Peyer's patch (tissue), 4 donors: ENCODE measurements at regions not wholly inside any gene's neighbourhood (a gene's known extent, or its start where the extent isn't known, plus 50 kb on each side); places are given as distances from the start of the nearest gene placed in this dataset.

Experiments used
- DNase-seq, 3 donors: peaks; one replicate each; pipeline ENCODE4 v3.0.0-alpha.2; 2017 to 2019
- H3K27ac ChIP-seq, 4 donors: fragments of 200-600 bp; sonication (generic); one replicate each; pipeline ENCODE4 v1.5.1; 2016 to 2019
- H3K27me3 ChIP-seq, 2 donors: fragments of 200-600 bp; sonication (generic); one replicate each; pipeline ENCODE4 v1.5.1; 2019
- H3K36me3 ChIP-seq, 3 donors: fragments of 200-600 bp; sonication (generic); one replicate each; pipeline ENCODE4 v1.5.1; 2016 to 2019
- H3K4me1 ChIP-seq, 4 donors: fragments of 200-600 bp; sonication (generic); one replicate each; pipeline ENCODE4 v1.5.1; 2016 to 2019
- H3K4me3 ChIP-seq, 4 donors: fragments of 200-600 bp; sonication (generic); 1 replicate in 3 of 4; 2 replicates in 1 of 4; pipeline ENCODE4 v1.5.1; 2016 to 2019; ENCODE audit warnings: mild to moderate bottlenecking in 1 of 4
- H3K9me3 ChIP-seq, 4 donors: fragments of 200-600 bp; sonication (generic); one replicate each; pipeline ENCODE4 v1.5.1; 2016 to 2019; ENCODE audit warnings: mild to moderate bottlenecking in 1 of 4
- CTCF ChIP-seq, 6 experiments: fragments of 450-650 bp in 4 of 6; fragments of 200-600 bp in 2 of 6; sonication (generic) in 1 of 6; IDR thresholded peaks; one replicate each; pipeline ENCODE4 v1.5.1; 2017 to 2019; ENCODE audit warnings: antibody characterized with exemption in 6 of 6, mild to moderate bottlenecking in 3 of 6, moderate library complexity in 1 of 6
- POLR2A ChIP-seq, 2 donors: fragments of 450-650 bp; IDR thresholded peaks; one replicate each; pipeline ENCODE4 v1.5.1; 2017; ENCODE audit warnings: antibody characterized with exemption in 2 of 2, mild to moderate bottlenecking in 2 of 2, moderate library complexity in 2 of 2

GRCh38 chr12:58435647-58436046 is 484.7 kb downstream of the LRIG3 start:
- TF ChIP-seq POLR2A (IDR thresholded peaks at IDR 0.05) (no peak), CTCF (IDR thresholded peaks at IDR 0.05) (no peak)
- Histone ChIP-seq H3K36me3 (no peaks in the 10 kb centered on the region), H3K27ac (no peak overlapping the region), H3K27me3 (no peaks in the 10 kb centered on the region), H3K4me1 (no peaks in the 10 kb centered on the region), H3K4me3 (no peak overlapping the region), H3K9me3 (no peaks in the 10 kb centered on the region)
- DNase-seq = no peak

- Histone ChIP-seq H3K36me3 (no peaks in the 10 kb centered on the region), H3K27me3 (no peaks in the 10 kb centered on the region), H3K4me1 (no peaks in the 10 kb centered on the region), H3K4me3 (no peak overlapping the region), H3K9me3 (no peaks in the 10 kb centered on the region), H3K27ac (no peak overlapping the region)
- DNase-seq = no peak
- no peak for TF ChIP-seq POLR2A (IDR thresholded peaks at IDR 0.05)
- TF ChIP-seq CTCF (IDR thresholded peaks at IDR 0.05) = no peak
Measured at GRCh38 chr12:58441483-58441882, 478.8 kb downstream of the LRIG3 start.

- TF ChIP-seq CTCF (IDR thresholded peaks at IDR 0.05) = peak in 4 of 6 experiments; percentile 14 to 35 (median 32)
- TF ChIP-seq POLR2A (IDR thresholded peaks at IDR 0.05) = no peak
- H3K27ac ChIP-seq = peak overlapping the region in 2 of 4 donors; percentile 4 to 21
Measured at GRCh38 chr12:58443273-58443980, 476.9 kb downstream of the LRIG3 start.

GRCh38 chr12:58443981-58444371 is 476.3 kb downstream of the LRIG3 start:
- Histone ChIP-seq H3K36me3 (no peaks in the 10 kb centered on the region), H3K4me1 (no peaks in the 10 kb centered on the region), H3K27ac (peak overlapping the region in 2 of 4 donors; percentile 4 to 21), H3K4me3 (no peak overlapping the region), H3K9me3 (no peaks in the 10 kb centered on the region), H3K27me3 (no peaks in the 10 kb centered on the region)
- no peak for DNase-seq
- TF ChIP-seq CTCF (IDR thresholded peaks at IDR 0.05) = no peak
- TF ChIP-seq POLR2A (IDR thresholded peaks at IDR 0.05) = no peak

More at GRCh38 chr12:58443273-58443980, 476.9 kb downstream of the LRIG3 start:
- Histone ChIP-seq H3K36me3 (no peaks in the 10 kb centered on the region), H3K27me3 (no peaks in the 10 kb centered on the region), H3K9me3 (no peaks in the 10 kb centered on the region), H3K4me1 (no peaks in the 10 kb centered on the region), H3K4me3 (no peak overlapping the region)
- no peak for DNase-seq

GRCh38 chr12:58450868-58451482 is 469.3 kb downstream of the LRIG3 start:
- DNase-seq = no peak
- no peak for TF ChIP-seq CTCF (IDR thresholded peaks at IDR 0.05)
- no peak for TF ChIP-seq POLR2A (IDR thresholded peaks at IDR 0.05)
- H3K36me3 ChIP-seq = no peaks in the 10 kb centered on the region
- H3K4me3 ChIP-seq = no peak overlapping the region
- H3K4me1 ChIP-seq = no peaks in the 10 kb centered on the region
- no peak overlapping the region for H3K27ac ChIP-seq
- no peaks in the 10 kb centered on the region for H3K27me3 ChIP-seq
- H3K9me3 ChIP-seq = no peaks in the 10 kb centered on the region
